GM12878 (cell line): ENCODE measurements at regions not wholly inside any gene's neighbourhood (a gene's known extent, or its start where the extent isn't known, plus 50 kb on each side); places are given as distances from the start of the nearest gene placed in this dataset.

Experiments used
- ATAC-seq: fragments of 200-7000 bp; cut with Tn5 transposase; 3 replicates; pipeline ENCODE4 v1.9.1; 2020; ENCODE audit warnings: mild to moderate bottlenecking, moderate library complexity
- BruUV-seq: library from RNA; stranded (reverse); fragments of 400-500 nt; replicated peaks from 2 replicates; lab custom pipeline; 2021; lab: Mats Ljungman, UMichigan
- CTCF ChIA-PET: fragments of 300-600 bp; sonication (Branson Sonifier 250); formaldehyde crosslinking; extraction: SDS; loops from one replicate; lab custom pipeline; 2021; ENCODE audit warnings: inconsistent platforms; lab: Yijun Ruan, JAX
- POLR2A ChIA-PET: fragments of 350-600 bp; formaldehyde crosslinking; extraction: SDS; loops from one replicate; lab custom pipeline; 2021; ENCODE audit warnings: inconsistent platforms; lab: Charles Lee
- RAD21 ChIA-PET: fragments of 300-600 bp; sonication (Branson Sonifier 250); formaldehyde crosslinking; loops from one replicate; lab custom pipeline; 2023; ENCODE audit warnings: antibody characterized with exemption; ENCODE audit not compliant: unreplicated experiment; lab: Charles Lee
- SMC1A ChIA-PET: fragments of 300-600 bp; sonication (Branson Sonifier 250); formaldehyde crosslinking; loops from one replicate; lab custom pipeline; 2023; ENCODE audit not compliant: unreplicated experiment, uncharacterized antibody; lab: Charles Lee
- DNase-seq: peaks from one replicate; pipeline ENCODE4 v3.0.0-alpha.2; 2011; ENCODE audit warnings: low read depth, low spot score
- FAIRE-seq: peaks from 3 replicates; lab custom pipeline; 2011; peaks lifted over from hg19 to GRCh38; lab: Jason Lieb, UNC
- H2AFZ ChIP-seq: 2 replicates; pipeline ENCODE4 v1.6.0; 2011; ENCODE audit warnings: low read depth, low read length, control low read depth; ENCODE audit not compliant: control insufficient read depth
- H3K27ac ChIP-seq: 2 replicates; pipeline ENCODE4 v1.5.1; 2011; ENCODE audit warnings: control low read depth; ENCODE audit not compliant: control insufficient read depth, insufficient read depth
- H3K27me3 ChIP-seq, 2 experiments: replicated peaks in 1 of 2; 2 replicates each; pipeline versions ENCODE4 v1.6.0 to v1.6.1; 2011; ENCODE audit warnings: low read length in 1 of 2; ENCODE audit not compliant: control insufficient read depth in 2 of 2, insufficient read depth in 2 of 2
- H3K36me3 ChIP-seq, 2 experiments: 2 replicates each; pipeline ENCODE4 v1.5.1; 2011; ENCODE audit warnings: low read length in 1 of 2; ENCODE audit not compliant: control insufficient read depth in 2 of 2, insufficient read depth in 2 of 2
- H3K4me1 ChIP-seq: 2 replicates; pipeline ENCODE4 v1.6.1; 2011; ENCODE audit warnings: mild to moderate bottlenecking, low read length, moderate library complexity, mixed read lengths; ENCODE audit not compliant: control insufficient read depth, insufficient read depth
- H3K4me2 ChIP-seq: 2 replicates; pipeline ENCODE4 v1.6.0; 2011; ENCODE audit warnings: control low read depth; ENCODE audit not compliant: control insufficient read depth, insufficient read depth
- H3K4me3 ChIP-seq: fragments of 200-600 bp; sonication (generic); 2 replicates; pipeline ENCODE4 v1.5.1; 2016
- H3K79me2 ChIP-seq: 2 replicates; pipeline ENCODE4 v1.6.0; 2011; ENCODE audit warnings: low read length; ENCODE audit not compliant: control insufficient read depth, insufficient read depth
- H3K9ac ChIP-seq: 2 replicates; pipeline ENCODE4 v1.8.0; 2011; ENCODE audit warnings: low read length, control low read depth, mixed read lengths; ENCODE audit not compliant: control insufficient read depth, insufficient read depth
- H3K9me3 ChIP-seq: replicated peaks from 3 replicates; pipeline ENCODE4 v1.5.1; 2011; ENCODE audit warnings: mild to moderate bottlenecking, low read length; ENCODE audit not compliant: control insufficient read depth, insufficient read depth
- H4K20me1 ChIP-seq: 2 replicates; pipeline ENCODE4 v1.6.0; 2011; ENCODE audit not compliant: control insufficient read depth, insufficient read depth
- CREM ChIP-seq: IDR thresholded peaks from 2 replicates; pipeline ENCODE4 v1.6.1; 2014; ENCODE audit warnings: antibody characterized with exemption, low read depth
- RELA ChIP-seq: fragments of 450-650 bp; IDR thresholded peaks from 2 replicates; pipeline ENCODE4 v1.8.0; 2014; ENCODE audit warnings: borderline replicate concordance; ENCODE audit not compliant: partially characterized antibody
- SMARCA5 ChIP-seq: fragments of 450-650 bp; IDR thresholded peaks from 2 replicates; pipeline ENCODE4 v1.6.1; 2017; ENCODE audit warnings: mild to moderate bottlenecking
- SMC3 ChIP-seq: IDR thresholded peaks from 2 replicates; pipeline ENCODE4 v1.6.1; 2011; ENCODE audit warnings: low read length, improper control_type of control experiment, borderline replicate concordance
- SRF ChIP-seq, 2 experiments: IDR thresholded peaks; 2 replicates each; pipeline ENCODE4 v1.6.1; 2011; ENCODE audit warnings: low read depth in 2 of 2, low read length in 2 of 2, mild to moderate bottlenecking in 1 of 2, moderate library complexity in 1 of 2
- TBL1XR1 ChIP-seq: IDR thresholded peaks from 2 replicates; pipeline ENCODE4 v1.6.1; 2012; ENCODE audit warnings: low read depth, low read length, improper control_type of control experiment
- WGBS: methylation state at CpG from one replicate; pipeline ENCODE4 v1.1.6; 2016; ENCODE audit warnings: low lambda C conversion rate; ENCODE audit not compliant: insufficient replicate concordance, insufficient coverage; ENCODE audit errors: missing lambda C conversion rate; 5-methylcytosine and 5-hydroxymethylcytosine counted together
- in situ Hi-C: fragments of 300-500 bp; cut with MboI; formaldehyde crosslinking; loops from 9 replicates; pipeline ENCODE4 v1.14.3; 2018; ENCODE audit warnings: mixed read lengths
- intact Hi-C: fragments of 100-400 bp; cut with micrococcal nuclease; formaldehyde crosslinking; loops from one replicate; pipeline ENCODE4 v1.14.2; 2022; ENCODE audit not compliant: unreplicated experiment
- TF ChIP-seq, protein P1 (sequence below): fragments of 450-650 bp; IDR thresholded peaks from 2 replicates; pipeline ENCODE4 v1.6.1; 2016; ENCODE audit warnings: mild to moderate bottlenecking
- TF ChIP-seq, protein P2 (sequence below): fragments of 450-650 bp; IDR thresholded peaks from 2 replicates; pipeline ENCODE4 v1.6.1; 2017; ENCODE audit warnings: mild to moderate bottlenecking, moderate library complexity
- TF ChIP-seq, protein P3 (sequence below): fragments of 450-650 bp; IDR thresholded peaks from 2 replicates; pipeline ENCODE4 v1.6.1; 2017; ENCODE audit warnings: mild to moderate bottlenecking, moderate library complexity
- TF ChIP-seq, protein P4 (sequence below): fragments of 450-650 bp; formaldehyde crosslinking; IDR thresholded peaks from 2 replicates; pipeline ENCODE4 v1.4.0; 2022; ENCODE audit warnings: mild to moderate bottlenecking, moderate library complexity

DNA sequence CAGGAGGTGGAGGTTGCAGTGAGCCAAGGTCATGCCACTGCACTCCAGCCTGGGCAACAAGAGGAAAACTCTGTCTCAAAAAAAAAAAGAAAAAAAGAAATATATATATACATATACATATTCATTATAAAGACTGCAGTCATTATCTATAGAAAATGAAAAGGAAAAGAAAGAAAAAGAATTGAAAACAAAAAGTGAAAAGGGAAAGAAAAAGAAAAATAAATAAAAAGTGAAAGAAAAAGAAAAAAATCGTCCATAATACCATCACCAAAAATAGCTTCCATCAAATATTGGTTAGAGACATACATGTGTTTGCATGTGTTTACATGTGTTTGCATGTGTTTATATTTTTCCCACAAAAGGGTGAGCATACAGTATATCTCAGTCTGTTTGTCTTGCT is 105.5 kb upstream of the PARD3 start (continued):
- TF ChIP-seq, protein P1, sequence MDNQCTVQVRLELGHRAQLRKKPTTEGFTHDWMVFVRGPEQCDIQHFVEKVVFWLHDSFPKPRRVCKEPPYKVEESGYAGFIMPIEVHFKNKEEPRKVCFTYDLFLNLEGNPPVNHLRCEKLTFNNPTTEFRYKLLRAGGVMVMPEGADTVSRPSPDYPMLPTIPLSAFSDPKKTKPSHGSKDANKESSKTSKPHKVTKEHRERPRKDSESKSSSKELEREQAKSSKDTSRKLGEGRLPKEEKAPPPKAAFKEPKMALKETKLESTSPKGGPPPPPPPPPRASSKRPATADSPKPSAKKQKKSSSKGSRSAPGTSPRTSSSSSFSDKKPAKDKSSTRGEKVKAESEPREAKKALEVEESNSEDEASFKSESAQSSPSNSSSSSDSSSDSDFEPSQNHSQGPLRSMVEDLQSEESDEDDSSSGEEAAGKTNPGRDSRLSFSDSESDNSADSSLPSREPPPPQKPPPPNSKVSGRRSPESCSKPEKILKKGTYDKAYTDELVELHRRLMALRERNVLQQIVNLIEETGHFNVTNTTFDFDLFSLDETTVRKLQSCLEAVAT: no peak
- TF ChIP-seq, protein P2, sequence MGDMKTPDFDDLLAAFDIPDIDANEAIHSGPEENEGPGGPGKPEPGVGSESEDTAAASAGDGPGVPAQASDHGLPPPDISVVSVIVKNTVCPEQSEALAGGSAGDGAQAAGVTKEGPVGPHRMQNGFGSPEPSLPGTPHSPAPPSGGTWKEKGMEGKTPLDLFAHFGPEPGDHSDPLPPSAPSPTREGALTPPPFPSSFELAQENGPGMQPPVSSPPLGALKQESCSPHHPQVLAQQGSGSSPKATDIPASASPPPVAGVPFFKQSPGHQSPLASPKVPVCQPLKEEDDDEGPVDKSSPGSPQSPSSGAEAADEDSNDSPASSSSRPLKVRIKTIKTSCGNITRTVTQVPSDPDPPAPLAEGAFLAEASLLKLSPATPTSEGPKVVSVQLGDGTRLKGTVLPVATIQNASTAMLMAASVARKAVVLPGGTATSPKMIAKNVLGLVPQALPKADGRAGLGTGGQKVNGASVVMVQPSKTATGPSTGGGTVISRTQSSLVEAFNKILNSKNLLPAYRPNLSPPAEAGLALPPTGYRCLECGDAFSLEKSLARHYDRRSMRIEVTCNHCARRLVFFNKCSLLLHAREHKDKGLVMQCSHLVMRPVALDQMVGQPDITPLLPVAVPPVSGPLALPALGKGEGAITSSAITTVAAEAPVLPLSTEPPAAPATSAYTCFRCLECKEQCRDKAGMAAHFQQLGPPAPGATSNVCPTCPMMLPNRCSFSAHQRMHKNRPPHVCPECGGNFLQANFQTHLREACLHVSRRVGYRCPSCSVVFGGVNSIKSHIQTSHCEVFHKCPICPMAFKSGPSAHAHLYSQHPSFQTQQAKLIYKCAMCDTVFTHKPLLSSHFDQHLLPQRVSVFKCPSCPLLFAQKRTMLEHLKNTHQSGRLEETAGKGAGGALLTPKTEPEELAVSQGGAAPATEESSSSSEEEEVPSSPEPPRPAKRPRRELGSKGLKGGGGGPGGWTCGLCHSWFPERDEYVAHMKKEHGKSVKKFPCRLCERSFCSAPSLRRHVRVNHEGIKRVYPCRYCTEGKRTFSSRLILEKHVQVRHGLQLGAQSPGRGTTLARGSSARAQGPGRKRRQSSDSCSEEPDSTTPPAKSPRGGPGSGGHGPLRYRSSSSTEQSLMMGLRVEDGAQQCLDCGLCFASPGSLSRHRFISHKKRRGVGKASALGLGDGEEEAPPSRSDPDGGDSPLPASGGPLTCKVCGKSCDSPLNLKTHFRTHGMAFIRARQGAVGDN: no peak
- TF ChIP-seq SMC3: no peak
- no peak for TF ChIP-seq CREM
- no peak for TF ChIP-seq SMARCA5

DNA sequence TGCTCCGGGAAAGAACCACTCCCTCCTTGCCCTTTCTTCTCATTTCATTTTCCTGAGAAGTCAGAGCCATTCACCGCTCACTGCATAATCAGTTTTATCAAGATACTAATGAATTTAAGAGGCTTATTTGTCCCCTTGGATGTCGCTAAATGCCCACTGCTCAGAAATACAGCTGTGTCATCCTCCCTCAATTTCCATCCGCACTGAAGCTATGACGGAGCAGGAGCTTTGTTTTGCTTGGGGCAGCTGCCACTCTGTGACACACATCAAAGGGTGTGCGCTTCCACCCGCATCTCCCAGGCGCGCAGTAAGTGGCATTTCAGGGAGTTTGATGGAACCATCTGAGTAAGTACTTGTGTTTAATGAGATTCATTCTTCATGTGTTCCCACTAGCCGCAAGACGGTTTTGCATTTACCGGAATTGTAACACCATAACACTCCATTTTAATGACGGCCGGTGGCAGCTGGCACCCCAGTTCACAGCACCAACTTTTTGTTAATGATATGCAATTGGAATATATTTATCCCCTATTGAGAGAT is 103.8 kb upstream of the PARD3 start:
- Histone ChIP-seq H3K9ac (no peak overlapping the region), H3K9me3 (no peaks in the 10 kb centered on the region), H3K36me3 (no peaks in the 10 kb centered on the region), H3K79me2 (no peaks in the 10 kb centered on the region), H2AFZ (no peak overlapping the region), H3K4me3 (no peak overlapping the region), H3K4me2 (no peak overlapping the region), H4K20me1 (no peaks in the 10 kb centered on the region), H3K27ac (no peak overlapping the region), H3K27me3 (no peaks in the 10 kb centered on the region), H3K4me1 (no peaks in the 10 kb centered on the region)
- intact Hi-C loops (no loop called here), in situ Hi-C loops (no loop called here)
- no TSS peak for BruUV-seq
- ChIA-PET SMC1A (interaction anchor here (2.9 kb wide), 1 partner anchor 195 kb away, joined by 13 read pairs; no protein-coding TSS in a partner anchor), RAD21 (no interaction called here), POLR2A (interaction anchor here (0.5 kb wide), 1 partner anchor 245 kb away, joined by 6 read pairs; no protein-coding TSS in a partner anchor), CTCF (interaction anchor here (1.3 kb wide), 1 partner anchor 263 kb away, joined by 3 read pairs; no protein-coding TSS in a partner anchor)
- DNase-seq: no peak
- FAIRE-seq: no peak
- ATAC-seq: no peak
- WGBS: 60% methylated on average over 14 of the region's 14 CpGs
- no peak for TF ChIP-seq SRF (IDR thresholded peaks at IDR 0.05; ENCODE audit: low read depth in 2 of 2, low read length in 2 of 2)
- no peak for TF ChIP-seq TBL1XR1
- TF ChIP-seq, protein P3, sequence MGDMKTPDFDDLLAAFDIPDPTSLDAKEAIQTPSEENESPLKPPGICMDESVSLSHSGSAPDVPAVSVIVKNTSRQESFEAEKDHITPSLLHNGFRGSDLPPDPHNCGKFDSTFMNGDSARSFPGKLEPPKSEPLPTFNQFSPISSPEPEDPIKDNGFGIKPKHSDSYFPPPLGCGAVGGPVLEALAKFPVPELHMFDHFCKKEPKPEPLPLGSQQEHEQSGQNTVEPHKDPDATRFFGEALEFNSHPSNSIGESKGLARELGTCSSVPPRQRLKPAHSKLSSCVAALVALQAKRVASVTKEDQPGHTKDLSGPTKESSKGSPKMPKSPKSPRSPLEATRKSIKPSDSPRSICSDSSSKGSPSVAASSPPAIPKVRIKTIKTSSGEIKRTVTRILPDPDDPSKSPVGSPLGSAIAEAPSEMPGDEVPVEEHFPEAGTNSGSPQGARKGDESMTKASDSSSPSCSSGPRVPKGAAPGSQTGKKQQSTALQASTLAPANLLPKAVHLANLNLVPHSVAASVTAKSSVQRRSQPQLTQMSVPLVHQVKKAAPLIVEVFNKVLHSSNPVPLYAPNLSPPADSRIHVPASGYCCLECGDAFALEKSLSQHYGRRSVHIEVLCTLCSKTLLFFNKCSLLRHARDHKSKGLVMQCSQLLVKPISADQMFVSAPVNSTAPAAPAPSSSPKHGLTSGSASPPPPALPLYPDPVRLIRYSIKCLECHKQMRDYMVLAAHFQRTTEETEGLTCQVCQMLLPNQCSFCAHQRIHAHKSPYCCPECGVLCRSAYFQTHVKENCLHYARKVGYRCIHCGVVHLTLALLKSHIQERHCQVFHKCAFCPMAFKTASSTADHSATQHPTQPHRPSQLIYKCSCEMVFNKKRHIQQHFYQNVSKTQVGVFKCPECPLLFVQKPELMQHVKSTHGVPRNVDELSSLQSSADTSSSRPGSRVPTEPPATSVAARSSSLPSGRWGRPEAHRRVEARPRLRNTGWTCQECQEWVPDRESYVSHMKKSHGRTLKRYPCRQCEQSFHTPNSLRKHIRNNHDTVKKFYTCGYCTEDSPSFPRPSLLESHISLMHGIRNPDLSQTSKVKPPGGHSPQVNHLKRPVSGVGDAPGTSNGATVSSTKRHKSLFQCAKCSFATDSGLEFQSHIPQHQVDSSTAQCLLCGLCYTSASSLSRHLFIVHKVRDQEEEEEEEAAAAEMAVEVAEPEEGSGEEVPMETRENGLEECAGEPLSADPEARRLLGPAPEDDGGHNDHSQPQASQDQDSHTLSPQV: no peak
- TF ChIP-seq, protein P4, sequence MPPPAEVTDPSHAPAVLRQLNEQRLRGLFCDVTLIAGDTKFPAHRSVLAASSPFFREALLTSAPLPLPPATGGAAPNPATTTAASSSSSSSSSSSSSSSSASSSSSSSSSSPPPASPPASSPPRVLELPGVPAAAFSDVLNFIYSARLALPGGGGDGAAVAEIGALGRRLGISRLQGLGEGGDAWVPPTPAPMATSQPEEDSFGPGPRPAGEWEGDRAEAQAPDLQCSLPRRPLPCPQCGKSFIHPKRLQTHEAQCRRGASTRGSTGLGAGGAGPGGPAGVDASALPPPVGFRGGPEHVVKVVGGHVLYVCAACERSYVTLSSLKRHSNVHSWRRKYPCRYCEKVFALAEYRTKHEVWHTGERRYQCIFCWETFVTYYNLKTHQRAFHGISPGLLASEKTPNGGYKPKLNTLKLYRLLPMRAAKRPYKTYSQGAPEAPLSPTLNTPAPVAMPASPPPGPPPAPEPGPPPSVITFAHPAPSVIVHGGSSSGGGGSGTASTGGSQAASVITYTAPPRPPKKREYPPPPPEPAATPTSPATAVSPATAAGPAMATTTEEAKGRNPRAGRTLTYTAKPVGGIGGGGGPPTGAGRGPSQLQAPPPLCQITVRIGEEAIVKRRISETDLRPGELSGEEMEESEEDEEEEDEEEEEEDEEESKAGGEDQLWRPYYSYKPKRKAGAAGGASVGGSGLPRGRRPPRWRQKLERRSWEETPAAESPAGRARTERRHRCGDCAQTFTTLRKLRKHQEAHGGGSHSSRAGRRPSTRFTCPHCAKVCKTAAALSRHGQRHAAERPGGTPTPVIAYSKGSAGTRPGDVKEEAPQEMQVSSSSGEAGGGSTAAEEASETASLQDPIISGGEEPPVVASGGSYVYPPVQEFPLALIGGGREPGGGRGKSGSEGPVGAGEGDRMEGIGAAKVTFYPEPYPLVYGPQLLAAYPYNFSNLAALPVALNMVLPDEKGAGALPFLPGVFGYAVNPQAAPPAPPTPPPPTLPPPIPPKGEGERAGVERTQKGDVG (CRISPR knock-in tag): no peak
- TF ChIP-seq RELA: no peak
